Adrenal gland (tissue), 9 donors: ENCODE measurements at regions not wholly inside any gene's neighbourhood (a gene's known extent, or its start where the extent isn't known, plus 50 kb on each side); places are given as distances from the start of the nearest gene placed in this dataset.

Experiments used
- DNase-seq, 7 donors: peaks; one replicate each; pipeline ENCODE4 v3.0.0-alpha.2; 2019 to 2020
- H3K27ac ChIP-seq, 5 donors: fragments of 200-600 bp; sonication (generic) in 4 of 5; 1 replicate in 3 of 5; 2 replicates in 2 of 5; pipeline versions ENCODE4 v1.5.1 to v1.8.0; 2016 to 2020; ENCODE audit warnings: mild to moderate bottlenecking in 1 of 5
- H3K27me3 ChIP-seq: fragments of 200-600 bp; 2 replicates; pipeline ENCODE4 v1.8.0; 2021
- H3K36me3 ChIP-seq, 2 donors: fragments of 200-600 bp; replicated peaks in 1 of 2; 1 replicate in 1 of 2; 2 replicates in 1 of 2; pipeline versions ENCODE4 v1.5.1 to v1.8.0; 2018 to 2022
- H3K4me1 ChIP-seq, 2 donors: fragments of 200-600 bp; replicated peaks in 1 of 2; 1 replicate in 1 of 2; 2 replicates in 1 of 2; pipeline versions ENCODE4 v1.5.1 to v1.8.0; 2018 to 2021
- H3K4me3 ChIP-seq, 4 donors: fragments of 200-600 bp; sonication (generic) in 3 of 4; one replicate each; pipeline ENCODE4 v1.5.1; 2016 to 2018
- H3K9me3 ChIP-seq, 3 donors: fragments of 200-600 bp; sonication (generic) in 1 of 3; replicated peaks in 1 of 3; 1 replicate in 2 of 3; 2 replicates in 1 of 3; pipeline versions ENCODE4 v1.5.1 to v1.8.0; 2016 to 2021
- CTCF ChIP-seq, 6 experiments: fragments of 450-650 bp in 4 of 6; fragments of 200-600 bp in 2 of 6; sonication (generic) in 1 of 6; IDR thresholded peaks; 1 replicate in 5 of 6; 2 replicates in 1 of 6; pipeline versions ENCODE4 v1.5.1 to v1.8.0; 2016 to 2021; ENCODE audit warnings: antibody characterized with exemption in 6 of 6, mild to moderate bottlenecking in 2 of 6, moderate library complexity in 1 of 6
- POLR2A ChIP-seq, 2 donors: fragments of 450-650 bp; IDR thresholded peaks; one replicate each; pipeline ENCODE4 v1.6.1; 2017; ENCODE audit warnings: antibody characterized with exemption in 2 of 2, mild to moderate bottlenecking in 2 of 2, moderate library complexity in 1 of 2
- WGBS, 4 donors: extraction: QIAGEN DNeasy Blood & Tissue Kit in 2 of 4; methylation state at CpG; one replicate each; pipeline versions ENCODE4 v1.1.5 to v1.1.7; 2013 to 2017; 5-methylcytosine and 5-hydroxymethylcytosine counted together
- intact Hi-C, 2 donors: fragments of 100-400 bp; cut with DNase I; formaldehyde crosslinking; loops; one replicate each; pipeline versions ENCODE4 v1.14.1 to v1.15.0; 2022 to 2023
- donor health status: healthy with polysubstance abuse.
- donor health status: Bipolar disorder and iron deficiency.
- donor health status: DM: yes; HTN: yes; CAD: no.
- donor health status: DM: no; HTN: no; CAD: no.
- donor health status: DM: no; HTN: no; CAD: no.

- Histone ChIP-seq H3K27ac (no peak overlapping the region), H3K4me1 (no peaks in the 10 kb centered on the region), H3K27me3 (no peaks in the 10 kb centered on the region), H3K9me3 (no peaks in the 10 kb centered on the region), H3K4me3 (no peak overlapping the region), H3K36me3 (no peaks in the 10 kb centered on the region)
- 37 to 72% (median 51%) methylated on average over 4 of the region's 4 CpGs for WGBS, 4 donors
- TF ChIP-seq POLR2A (IDR thresholded peaks at IDR 0.05) (no peak), CTCF (IDR thresholded peaks at IDR 0.05) (no peak)
- no peak for DNase-seq
- intact Hi-C loops: no loop called here
Measured at GRCh38 chr13:57865600-57866294, 234.2 kb downstream of the PCDH17 start.

GRCh38 chr13:57874530-57874929, 243.0 kb downstream of the PCDH17 start:
- Histone ChIP-seq H3K36me3 (no peaks in the 10 kb centered on the region), H3K27me3 (no peaks in the 10 kb centered on the region), H3K4me3 (no peak overlapping the region), H3K9me3 (no peaks in the 10 kb centered on the region), H3K27ac (no peak overlapping the region), H3K4me1 (no peaks in the 10 kb centered on the region)
- TF ChIP-seq POLR2A (IDR thresholded peaks at IDR 0.05) (no peak), CTCF (IDR thresholded peaks at IDR 0.05) (no peak)
- intact Hi-C loops: no loop called here
- DNase-seq: no peak
- WGBS, 4 donors: 69 to 84% (median 81%) methylated on average over 3 of the region's 3 CpGs

- Histone ChIP-seq H3K27ac (no peak overlapping the region), H3K4me3 (no peak overlapping the region), H3K36me3 (no peaks in the 10 kb centered on the region), H3K4me1 (no peaks in the 10 kb centered on the region), H3K27me3 (no peaks in the 10 kb centered on the region), H3K9me3 (no peaks in the 10 kb centered on the region)
- WGBS, 4 donors: 64 to 94% (median 86%) methylated on average over 2 of the region's 2 CpGs
- intact Hi-C loops: no loop called here
- no peak for DNase-seq
- TF ChIP-seq CTCF (IDR thresholded peaks at IDR 0.05): no peak
- no peak for TF ChIP-seq POLR2A (IDR thresholded peaks at IDR 0.05)
Measured at GRCh38 chr13:57877601-57878000, 246.1 kb downstream of the PCDH17 start.

- Histone ChIP-seq H3K9me3 (no peaks in the 10 kb centered on the region), H3K27ac (no peak overlapping the region), H3K36me3 (no peaks in the 10 kb centered on the region), H3K4me3 (no peak overlapping the region), H3K27me3 (no peaks in the 10 kb centered on the region), H3K4me1 (no peaks in the 10 kb centered on the region)
- intact Hi-C loops: no loop called here
- DNase-seq: no peak
- WGBS, 4 donors: 47 to 64% (median 52%) methylated on average over 2 of the region's 2 CpGs
- TF ChIP-seq POLR2A (IDR thresholded peaks at IDR 0.05): no peak
Measured at GRCh38 chr13:57878291-57878690, 246.7 kb downstream of the PCDH17 start.

- no peaks in the 10 kb centered on the region for H3K27me3 ChIP-seq
Measured at GRCh38 chr13:57897225-57897624, 265.7 kb downstream of the PCDH17 start.

More at GRCh38 chr13:57897225-57897624, 265.7 kb downstream of the PCDH17 start:
- TF ChIP-seq POLR2A (IDR thresholded peaks at IDR 0.05): no peak
- TF ChIP-seq CTCF (IDR thresholded peaks at IDR 0.05): no peak
- no peak for DNase-seq
- intact Hi-C loops: no loop called here
- H3K9me3 ChIP-seq: no peaks in the 10 kb centered on the region
- H3K36me3 ChIP-seq: no peaks in the 10 kb centered on the region
- H3K4me1 ChIP-seq: no peaks in the 10 kb centered on the region
- no peak overlapping the region for H3K4me3 ChIP-seq
- no peak overlapping the region for H3K27ac ChIP-seq
